ENCODE measurements at regions not wholly inside any gene's neighbourhood (a gene's known extent, or its start where the extent isn't known, plus 50 kb on each side); places are given as distances from the start of the nearest gene placed in this dataset.

GRCh38 chr5:168234133-168234532 is 57.3 kb upstream of the WWC1 start:
- no peak for TF ChIP-seq CTCF (IDR thresholded peaks at IDR 0.05; ENCODE audit: borderline replicate concordance, insufficient read depth, low read depth, low read length)
- no peak overlapping the region for H3K4me3 ChIP-seq (ENCODE audit: low read depth, low read length)

- no peak for TF ChIP-seq CTCF (IDR thresholded peaks at IDR 0.05; ENCODE audit: borderline replicate concordance, insufficient read depth, low read depth, low read length)
- no peak overlapping the region for H3K4me3 ChIP-seq (ENCODE audit: low read depth, low read length)
Measured at GRCh38 chr5:168238463-168238862, 53.0 kb upstream of the WWC1 start.

GRCh38 chr5:168239325-168239724 is 52.1 kb upstream of the WWC1 start:
- TF ChIP-seq CTCF (IDR thresholded peaks at IDR 0.05; ENCODE audit: borderline replicate concordance, insufficient read depth, low read depth, low read length), result no peak
- no peak overlapping the region for H3K4me3 ChIP-seq (ENCODE audit: low read depth, low read length)

All from GM12875 (cell line).